ENCODE measurements at regions not wholly inside any gene's neighbourhood (a gene's known extent, or its start where the extent isn't known, plus 50 kb on each side); places are given as distances from the start of the nearest gene placed in this dataset.

GRCh38 chr2:19479666-19480065, 121.2 kb upstream of the OSR1 start:
- no peak for DNase-seq

- no peak for DNase-seq
Measured at GRCh38 chr2:19478409-19478808, 120.0 kb upstream of the OSR1 start.

- DNase-seq: no peak
Measured at GRCh38 chr2:19476327-19476726, 117.9 kb upstream of the OSR1 start.

GRCh38 chr2:19474128-19474527, 115.7 kb upstream of the OSR1 start:
- peak; percentile 66 for DNase-seq

- DNase-seq: no peak
Measured at GRCh38 chr2:19473350-19473749, 114.9 kb upstream of the OSR1 start.

GRCh38 chr2:19472391-19472978, 114.1 kb upstream of the OSR1 start:
- DNase-seq: no peak

- no peak for DNase-seq
Measured at GRCh38 chr2:19471491-19471890, 113.1 kb upstream of the OSR1 start.

GRCh38 chr2:19465978-19466377, 107.6 kb upstream of the OSR1 start:
- DNase-seq: no peak

GRCh38 chr2:19462256-19462645, 103.8 kb upstream of the OSR1 start:
- no peak for DNase-seq

GRCh38 chr2:19461504-19462255, 103.3 kb upstream of the OSR1 start:
- DNase-seq: no peak

- no peak for DNase-seq
Measured at GRCh38 chr2:19460761-19461160, 102.3 kb upstream of the OSR1 start.

GRCh38 chr2:19458427-19459003, 100.1 kb upstream of the OSR1 start:
- DNase-seq: no peak

- DNase-seq: no peak
Measured at GRCh38 chr2:19457809-19458208, 99.4 kb upstream of the OSR1 start.

GRCh38 chr2:19456705-19457309, 98.4 kb upstream of the OSR1 start:
- DNase-seq: no peak

GRCh38 chr2:19454125-19454524, 95.7 kb upstream of the OSR1 start:
- no peak for DNase-seq

- DNase-seq: no peak
Measured at GRCh38 chr2:19442731-19443130, 84.3 kb upstream of the OSR1 start.

GRCh38 chr2:19439081-19439480, 80.7 kb upstream of the OSR1 start:
- no peak for DNase-seq

GRCh38 chr2:19435815-19436214, 77.4 kb upstream of the OSR1 start:
- DNase-seq: no peak

GRCh38 chr2:19434413-19434812, 76.0 kb upstream of the OSR1 start:
- DNase-seq: no peak

- DNase-seq: no peak
Measured at GRCh38 chr2:19426941-19427340, 68.5 kb upstream of the OSR1 start.

- no peak for DNase-seq
Measured at GRCh38 chr2:19426144-19426543, 67.7 kb upstream of the OSR1 start.

GRCh38 chr2:19425419-19425818, 67.0 kb upstream of the OSR1 start:
- DNase-seq: no peak

GRCh38 chr2:19419211-19419880, 60.9 kb upstream of the OSR1 start:
- DNase-seq: no peak

Measured in CD4-positive, alpha-beta T cell treated with Interleukin-17A for 1 hour (primary cell).